GM23338 (cell line): ENCODE measurements at regions not wholly inside any gene's neighbourhood (a gene's known extent, or its start where the extent isn't known, plus 50 kb on each side); places are given as distances from the start of the nearest gene placed in this dataset.

Source experiments
- ATAC-seq: fragments of 200-7000 bp; cut with Tn5 transposase; 3 replicates; pipeline ENCODE4 v1.9.1; 2020
- DNase-seq: peaks from one replicate; pipeline ENCODE4 v3.0.0-alpha.2; 2015; ENCODE audit warnings: low spot score
- H2AFZ ChIP-seq: fragments of 200-600 bp; sonication (generic); 2 replicates; pipeline ENCODE4 v1.8.0; 2016; ENCODE audit warnings: antibody characterized with exemption, mild to moderate bottlenecking, moderate library complexity
- H3F3A ChIP-seq: fragments of 200-600 bp; sonication (generic); replicated peaks from 2 replicates; pipeline ENCODE4 v1.8.0; 2017; ENCODE audit warnings: antibody characterized with exemption, mixed run types, low read depth
- H3K27ac ChIP-seq: fragments of 200-600 bp; sonication (generic); 2 replicates; pipeline ENCODE4 v1.6.1; 2016; ENCODE audit warnings: low read depth
- H3K27me3 ChIP-seq: fragments of 200-600 bp; sonication (generic); 2 replicates; pipeline ENCODE4 v1.8.0; 2016; ENCODE audit warnings: mild to moderate bottlenecking, mixed run types, moderate library complexity; ENCODE audit not compliant: insufficient read depth
- H3K36me3 ChIP-seq: fragments of 200-600 bp; sonication (generic); 2 replicates; pipeline ENCODE4 v1.8.0; 2016; ENCODE audit warnings: mild to moderate bottlenecking; ENCODE audit not compliant: insufficient read depth
- H3K4me1 ChIP-seq: fragments of 200-600 bp; sonication (generic); 2 replicates; pipeline ENCODE4 v1.8.0; 2016; ENCODE audit warnings: mild to moderate bottlenecking, moderate library complexity; ENCODE audit not compliant: insufficient read depth
- H3K4me2 ChIP-seq: fragments of 200-600 bp; sonication (generic); 2 replicates; pipeline ENCODE4 v1.7.1; 2017; ENCODE audit warnings: mixed run types
- H3K4me3 ChIP-seq: fragments of 200-600 bp; sonication (generic); 2 replicates; pipeline ENCODE4 v1.6.1; 2016; ENCODE audit warnings: mixed run types
- H3K79me2 ChIP-seq: fragments of 200-600 bp; sonication (generic); replicated peaks from 2 replicates; pipeline ENCODE4 v1.8.0; 2017; ENCODE audit warnings: mild to moderate bottlenecking; ENCODE audit not compliant: insufficient read depth
- H3K9me2 ChIP-seq: fragments of 200-600 bp; sonication (generic); 2 replicates; pipeline ENCODE4 v1.8.0; 2017; ENCODE audit not compliant: insufficient read depth
- H4K20me1 ChIP-seq: fragments of 200-600 bp; sonication (generic); replicated peaks from 2 replicates; pipeline ENCODE4 v1.8.0; 2017; ENCODE audit warnings: mild to moderate bottlenecking; ENCODE audit not compliant: insufficient read depth
- H3K27ac Mint-ChIP-seq: 2 replicates; pipeline ENCODE4 v1.8.0; 2020; ENCODE audit warnings: inconsistent platforms, mild to moderate bottlenecking, moderate library complexity, mixed read lengths
- H3K27me3 Mint-ChIP-seq: 3 replicates; pipeline ENCODE4 v1.8.0; 2022; ENCODE audit warnings: low read depth, mild to moderate bottlenecking, moderate library complexity, mixed read lengths, inconsistent platforms; ENCODE audit not compliant: insufficient read depth, poor library complexity
- H3K36me3 Mint-ChIP-seq: 3 replicates; pipeline ENCODE4 v1.8.0; 2021; ENCODE audit warnings: low read depth, mild to moderate bottlenecking, inconsistent platforms, moderate library complexity, mixed read lengths
- H3K4me1 Mint-ChIP-seq: 3 replicates; pipeline ENCODE4 v1.8.0; 2020; ENCODE audit warnings: mild to moderate bottlenecking, inconsistent platforms, mixed read lengths
- H3K4me3 Mint-ChIP-seq: 3 replicates; pipeline ENCODE4 v1.8.0; 2021; ENCODE audit warnings: moderate library complexity, mild to moderate bottlenecking, inconsistent platforms, mixed read lengths
- H3K9me3 Mint-ChIP-seq: 3 replicates; pipeline ENCODE4 v1.8.0; 2020; ENCODE audit warnings: moderate library complexity, mild to moderate bottlenecking, inconsistent platforms, mixed read lengths
- CREB1 ChIP-seq: fragments of 250-450 bp; sonication (Bioruptor Pico); IDR thresholded peaks from 2 replicates; pipeline ENCODE4 v1.5.0; 2020; ENCODE audit warnings: low read depth, mild to moderate bottlenecking, moderate library complexity
- EZH2 ChIP-seq: fragments of 200-600 bp; sonication (generic); IDR thresholded peaks from one replicate; pipeline ENCODE4 v1.8.0; 2017; ENCODE audit warnings: antibody characterized with exemption, mild to moderate bottlenecking, low read depth; ENCODE audit not compliant: unreplicated experiment
- EZH2phosphoT487 ChIP-seq: fragments of 200-600 bp; sonication (generic); IDR thresholded peaks from one replicate; pipeline ENCODE4 v1.8.1; 2018; ENCODE audit warnings: antibody characterized with exemption; ENCODE audit not compliant: unreplicated experiment
- JUNB ChIP-seq: IDR thresholded peaks from one replicate; pipeline ENCODE4 v1.6.1; 2016; ENCODE audit warnings: antibody characterized with exemption; ENCODE audit not compliant: unreplicated experiment
- NANOG ChIP-seq: IDR thresholded peaks from 2 replicates; pipeline ENCODE4 v1.6.1; 2016; ENCODE audit warnings: antibody characterized with exemption, borderline replicate concordance
- POLR2AphosphoS5 ChIP-seq: IDR thresholded peaks from 2 replicates; pipeline ENCODE4 v1.6.1; 2016; ENCODE audit warnings: antibody characterized with exemption, low read depth
- STAT1 ChIP-seq: IDR thresholded peaks from one replicate; pipeline ENCODE4 v1.6.1; 2016; ENCODE audit warnings: antibody characterized with exemption; ENCODE audit not compliant: unreplicated experiment
- ZNF114 ChIP-seq: fragments of 250-450 bp; sonication (Bioruptor Pico); IDR thresholded peaks from 2 replicates; pipeline ENCODE4 v1.5.0; 2020; ENCODE audit warnings: mild to moderate bottlenecking, moderate library complexity
- ZNF331 ChIP-seq: fragments of 250-450 bp; sonication (Bioruptor Pico); IDR thresholded peaks from 2 replicates; pipeline ENCODE4 v1.5.0; 2020; ENCODE audit warnings: low read depth, mild to moderate bottlenecking, moderate library complexity
- TF ChIP-seq, protein P1 (sequence below): fragments of 250-450 bp; sonication (Bioruptor Pico); IDR thresholded peaks from 2 replicates; pipeline ENCODE4 v1.5.0; 2020; ENCODE audit warnings: mild to moderate bottlenecking, moderate library complexity
- TF ChIP-seq, protein P2 (sequence below): IDR thresholded peaks from 2 replicates; pipeline ENCODE4 v1.6.1; 2016; ENCODE audit warnings: antibody characterized with exemption
- TF ChIP-seq, protein P3 (sequence below), 2 experiments: fragments of 200-600 bp in 1 of 2; sonication (generic) in 1 of 2; conservative IDR thresholded peaks; 2 replicates each; pipeline versions ENCODE4 v1.5.1 to v1.6.1; 2016 to 2017; ENCODE audit warnings: antibody characterized with exemption in 2 of 2, low read depth in 2 of 2, mild to moderate bottlenecking in 2 of 2, moderate library complexity in 1 of 2
- TF ChIP-seq, protein P4 (sequence below): IDR thresholded peaks from one replicate; pipeline ENCODE4 v1.6.1; 2018; ENCODE audit warnings: antibody characterized with exemption; ENCODE audit not compliant: unreplicated experiment

DNA sequence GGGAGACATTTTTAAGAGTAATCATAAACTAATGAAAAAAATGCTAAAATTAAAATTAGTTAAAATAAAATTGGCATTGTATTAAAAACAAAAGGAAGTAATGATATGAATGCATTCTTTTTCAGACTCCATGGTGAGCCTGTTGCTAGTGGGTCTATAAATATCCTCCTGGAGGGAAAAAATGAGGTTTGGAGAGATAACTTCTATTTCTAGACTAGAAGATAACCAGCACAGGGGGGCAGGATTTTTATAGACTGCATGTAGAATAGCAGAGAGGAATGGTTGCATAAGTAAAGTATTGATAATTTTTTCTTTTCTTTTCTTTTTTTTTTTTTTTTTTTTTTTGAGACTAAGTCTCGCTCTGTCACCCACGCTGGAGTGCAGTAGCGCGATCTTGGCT, 835.8 kb upstream of the VRK2 start:
- H3K27me3 Mint-ChIP-seq, result no peaks in the 10 kb centered on the region
- Histone ChIP-seq H3K4me1 (no peaks in the 10 kb centered on the region), H3K79me2 (no peaks in the 10 kb centered on the region), H3K27ac (no peak overlapping the region), H3K4me3 (no peak overlapping the region), H3K36me3 (no peaks in the 10 kb centered on the region), H3F3A (no peaks in the 10 kb centered on the region), H4K20me1 (no peaks in the 10 kb centered on the region), H3K4me2 (no peak overlapping the region), H3K9me2 (peaks cover 16% of the 10 kb centered on the region; the same call in 1 of the 2 replicates), H3K27me3 (no peaks in the 10 kb centered on the region), H2AFZ (no peak overlapping the region)
- H3K36me3 Mint-ChIP-seq, result no peaks in the 10 kb centered on the region
- ATAC-seq, result no peak
- no peak overlapping the region for H3K4me3 Mint-ChIP-seq
- peaks cover 2% of the 10 kb centered on the region; the same call in 2 of the 3 replicates for H3K9me3 Mint-ChIP-seq
- TF ChIP-seq, protein P1, sequence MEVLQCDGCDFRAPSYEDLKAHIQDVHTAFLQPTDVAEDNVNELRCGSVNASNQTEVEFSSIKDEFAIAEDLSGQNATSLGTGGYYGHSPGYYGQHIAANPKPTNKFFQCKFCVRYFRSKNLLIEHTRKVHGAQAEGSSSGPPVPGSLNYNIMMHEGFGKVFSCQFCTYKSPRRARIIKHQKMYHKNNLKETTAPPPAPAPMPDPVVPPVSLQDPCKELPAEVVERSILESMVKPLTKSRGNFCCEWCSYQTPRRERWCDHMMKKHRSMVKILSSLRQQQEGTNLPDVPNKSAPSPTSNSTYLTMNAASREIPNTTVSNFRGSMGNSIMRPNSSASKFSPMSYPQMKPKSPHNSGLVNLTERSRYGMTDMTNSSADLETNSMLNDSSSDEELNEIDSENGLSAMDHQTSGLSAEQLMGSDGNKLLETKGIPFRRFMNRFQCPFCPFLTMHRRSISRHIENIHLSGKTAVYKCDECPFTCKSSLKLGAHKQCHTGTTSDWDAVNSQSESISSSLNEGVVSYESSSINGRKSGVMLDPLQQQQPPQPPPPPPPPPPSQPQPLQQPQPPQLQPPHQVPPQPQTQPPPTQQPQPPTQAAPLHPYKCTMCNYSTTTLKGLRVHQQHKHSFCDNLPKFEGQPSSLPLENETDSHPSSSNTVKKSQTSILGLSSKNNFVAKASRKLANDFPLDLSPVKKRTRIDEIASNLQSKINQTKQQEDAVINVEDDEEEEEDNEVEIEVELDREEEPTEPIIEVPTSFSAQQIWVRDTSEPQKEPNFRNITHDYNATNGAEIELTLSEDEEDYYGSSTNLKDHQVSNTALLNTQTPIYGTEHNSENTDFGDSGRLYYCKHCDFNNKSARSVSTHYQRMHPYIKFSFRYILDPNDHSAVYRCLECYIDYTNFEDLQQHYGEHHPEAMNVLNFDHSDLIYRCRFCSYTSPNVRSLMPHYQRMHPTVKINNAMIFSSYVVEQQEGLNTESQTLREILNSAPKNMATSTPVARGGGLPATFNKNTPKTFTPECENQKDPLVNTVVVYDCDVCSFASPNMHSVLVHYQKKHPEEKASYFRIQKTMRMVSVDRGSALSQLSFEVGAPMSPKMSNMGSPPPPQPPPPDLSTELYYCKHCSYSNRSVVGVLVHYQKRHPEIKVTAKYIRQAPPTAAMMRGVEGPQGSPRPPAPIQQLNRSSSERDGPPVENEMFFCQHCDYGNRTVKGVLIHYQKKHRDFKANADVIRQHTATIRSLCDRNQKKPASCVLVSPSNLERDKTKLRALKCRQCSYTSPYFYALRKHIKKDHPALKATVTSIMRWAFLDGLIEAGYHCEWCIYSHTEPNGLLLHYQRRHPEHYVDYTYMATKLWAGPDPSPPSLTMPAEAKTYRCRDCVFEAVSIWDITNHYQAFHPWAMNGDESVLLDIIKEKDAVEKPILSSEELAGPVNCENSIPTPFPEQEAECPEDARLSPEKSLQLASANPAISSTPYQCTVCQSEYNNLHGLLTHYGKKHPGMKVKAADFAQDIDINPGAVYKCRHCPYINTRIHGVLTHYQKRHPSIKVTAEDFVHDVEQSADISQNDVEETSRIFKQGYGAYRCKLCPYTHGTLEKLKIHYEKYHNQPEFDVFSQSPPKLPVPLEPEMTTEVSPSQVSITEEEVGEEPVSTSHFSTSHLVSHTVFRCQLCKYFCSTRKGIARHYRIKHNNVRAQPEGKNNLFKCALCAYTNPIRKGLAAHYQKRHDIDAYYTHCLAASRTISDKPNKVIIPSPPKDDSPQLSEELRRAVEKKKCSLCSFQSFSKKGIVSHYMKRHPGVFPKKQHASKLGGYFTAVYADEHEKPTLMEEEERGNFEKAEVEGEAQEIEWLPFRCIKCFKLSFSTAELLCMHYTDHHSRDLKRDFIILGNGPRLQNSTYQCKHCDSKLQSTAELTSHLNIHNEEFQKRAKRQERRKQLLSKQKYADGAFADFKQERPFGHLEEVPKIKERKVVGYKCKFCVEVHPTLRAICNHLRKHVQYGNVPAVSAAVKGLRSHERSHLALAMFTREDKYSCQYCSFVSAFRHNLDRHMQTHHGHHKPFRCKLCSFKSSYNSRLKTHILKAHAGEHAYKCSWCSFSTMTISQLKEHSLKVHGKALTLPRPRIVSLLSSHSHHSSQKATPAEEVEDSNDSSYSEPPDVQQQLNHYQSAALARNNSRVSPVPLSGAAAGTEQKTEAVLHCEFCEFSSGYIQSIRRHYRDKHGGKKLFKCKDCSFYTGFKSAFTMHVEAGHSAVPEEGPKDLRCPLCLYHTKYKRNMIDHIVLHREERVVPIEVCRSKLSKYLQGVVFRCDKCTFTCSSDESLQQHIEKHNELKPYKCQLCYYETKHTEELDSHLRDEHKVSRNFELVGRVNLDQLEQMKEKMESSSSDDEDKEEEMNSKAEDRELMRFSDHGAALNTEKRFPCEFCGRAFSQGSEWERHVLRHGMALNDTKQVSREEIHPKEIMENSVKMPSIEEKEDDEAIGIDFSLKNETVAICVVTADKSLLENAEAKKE (CRISPR knock-in tag), result no peak
- TF ChIP-seq, protein P2, sequence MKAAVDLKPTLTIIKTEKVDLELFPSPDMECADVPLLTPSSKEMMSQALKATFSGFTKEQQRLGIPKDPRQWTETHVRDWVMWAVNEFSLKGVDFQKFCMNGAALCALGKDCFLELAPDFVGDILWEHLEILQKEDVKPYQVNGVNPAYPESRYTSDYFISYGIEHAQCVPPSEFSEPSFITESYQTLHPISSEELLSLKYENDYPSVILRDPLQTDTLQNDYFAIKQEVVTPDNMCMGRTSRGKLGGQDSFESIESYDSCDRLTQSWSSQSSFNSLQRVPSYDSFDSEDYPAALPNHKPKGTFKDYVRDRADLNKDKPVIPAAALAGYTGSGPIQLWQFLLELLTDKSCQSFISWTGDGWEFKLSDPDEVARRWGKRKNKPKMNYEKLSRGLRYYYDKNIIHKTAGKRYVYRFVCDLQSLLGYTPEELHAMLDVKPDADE, result no peak
- TF ChIP-seq EZH2, result no peak
- no peak for TF ChIP-seq POLR2AphosphoS5
- TF ChIP-seq, protein P3, sequence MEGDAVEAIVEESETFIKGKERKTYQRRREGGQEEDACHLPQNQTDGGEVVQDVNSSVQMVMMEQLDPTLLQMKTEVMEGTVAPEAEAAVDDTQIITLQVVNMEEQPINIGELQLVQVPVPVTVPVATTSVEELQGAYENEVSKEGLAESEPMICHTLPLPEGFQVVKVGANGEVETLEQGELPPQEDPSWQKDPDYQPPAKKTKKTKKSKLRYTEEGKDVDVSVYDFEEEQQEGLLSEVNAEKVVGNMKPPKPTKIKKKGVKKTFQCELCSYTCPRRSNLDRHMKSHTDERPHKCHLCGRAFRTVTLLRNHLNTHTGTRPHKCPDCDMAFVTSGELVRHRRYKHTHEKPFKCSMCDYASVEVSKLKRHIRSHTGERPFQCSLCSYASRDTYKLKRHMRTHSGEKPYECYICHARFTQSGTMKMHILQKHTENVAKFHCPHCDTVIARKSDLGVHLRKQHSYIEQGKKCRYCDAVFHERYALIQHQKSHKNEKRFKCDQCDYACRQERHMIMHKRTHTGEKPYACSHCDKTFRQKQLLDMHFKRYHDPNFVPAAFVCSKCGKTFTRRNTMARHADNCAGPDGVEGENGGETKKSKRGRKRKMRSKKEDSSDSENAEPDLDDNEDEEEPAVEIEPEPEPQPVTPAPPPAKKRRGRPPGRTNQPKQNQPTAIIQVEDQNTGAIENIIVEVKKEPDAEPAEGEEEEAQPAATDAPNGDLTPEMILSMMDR (conservative IDR thresholded peaks at IDR 0.05; ENCODE audit: low read depth in 2 of 2), result no peak
- no peak for TF ChIP-seq CREB1 (CRISPR knock-in tag)
- TF ChIP-seq, protein P4, sequence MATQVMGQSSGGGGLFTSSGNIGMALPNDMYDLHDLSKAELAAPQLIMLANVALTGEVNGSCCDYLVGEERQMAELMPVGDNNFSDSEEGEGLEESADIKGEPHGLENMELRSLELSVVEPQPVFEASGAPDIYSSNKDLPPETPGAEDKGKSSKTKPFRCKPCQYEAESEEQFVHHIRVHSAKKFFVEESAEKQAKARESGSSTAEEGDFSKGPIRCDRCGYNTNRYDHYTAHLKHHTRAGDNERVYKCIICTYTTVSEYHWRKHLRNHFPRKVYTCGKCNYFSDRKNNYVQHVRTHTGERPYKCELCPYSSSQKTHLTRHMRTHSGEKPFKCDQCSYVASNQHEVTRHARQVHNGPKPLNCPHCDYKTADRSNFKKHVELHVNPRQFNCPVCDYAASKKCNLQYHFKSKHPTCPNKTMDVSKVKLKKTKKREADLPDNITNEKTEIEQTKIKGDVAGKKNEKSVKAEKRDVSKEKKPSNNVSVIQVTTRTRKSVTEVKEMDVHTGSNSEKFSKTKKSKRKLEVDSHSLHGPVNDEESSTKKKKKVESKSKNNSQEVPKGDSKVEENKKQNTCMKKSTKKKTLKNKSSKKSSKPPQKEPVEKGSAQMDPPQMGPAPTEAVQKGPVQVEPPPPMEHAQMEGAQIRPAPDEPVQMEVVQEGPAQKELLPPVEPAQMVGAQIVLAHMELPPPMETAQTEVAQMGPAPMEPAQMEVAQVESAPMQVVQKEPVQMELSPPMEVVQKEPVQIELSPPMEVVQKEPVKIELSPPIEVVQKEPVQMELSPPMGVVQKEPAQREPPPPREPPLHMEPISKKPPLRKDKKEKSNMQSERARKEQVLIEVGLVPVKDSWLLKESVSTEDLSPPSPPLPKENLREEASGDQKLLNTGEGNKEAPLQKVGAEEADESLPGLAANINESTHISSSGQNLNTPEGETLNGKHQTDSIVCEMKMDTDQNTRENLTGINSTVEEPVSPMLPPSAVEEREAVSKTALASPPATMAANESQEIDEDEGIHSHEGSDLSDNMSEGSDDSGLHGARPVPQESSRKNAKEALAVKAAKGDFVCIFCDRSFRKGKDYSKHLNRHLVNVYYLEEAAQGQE, result no peak
- TF ChIP-seq EZH2phosphoT487, result no peak
- no peak for TF ChIP-seq JUNB
- no peak for TF ChIP-seq STAT1
- TF ChIP-seq NANOG, result no peak
- no peak for TF ChIP-seq ZNF331
- no peak for TF ChIP-seq ZNF114
- no peak for DNase-seq
- no peaks in the 10 kb centered on the region for H3K4me1 Mint-ChIP-seq
- no peak overlapping the region for H3K27ac Mint-ChIP-seq
